Lower lobe of right lung (tissue), 2 donors: ENCODE measurements at regions not wholly inside any gene's neighbourhood (a gene's known extent, or its start where the extent isn't known, plus 50 kb on each side); places are given as distances from the start of the nearest gene placed in this dataset.
A peak's percentile ranks its signal among the peaks of the same experiment; 100 is the strongest.

Experiments used
- ATAC-seq, 2 donors: fragments of 200-7000 bp; cut with Tn5 transposase; one replicate each; pipeline ENCODE4 v1.9.1; 2020 to 2022; ENCODE audit warnings: mild to moderate bottlenecking in 2 of 2, moderate library complexity in 2 of 2
- DNase-seq: peaks from one replicate; pipeline ENCODE4 v3.0.0-alpha.2; 2020
- H3K27ac ChIP-seq: fragments of 200-600 bp; one replicate; pipeline ENCODE4 v1.8.0; 2022
- H3K27me3 ChIP-seq: fragments of 200-600 bp; one replicate; pipeline ENCODE4 v1.8.0; 2022; ENCODE audit warnings: low read depth
- H3K36me3 ChIP-seq: fragments of 200-600 bp; one replicate; pipeline ENCODE4 v1.8.0; 2022; ENCODE audit warnings: mild to moderate bottlenecking
- H3K4me1 ChIP-seq: fragments of 200-600 bp; one replicate; pipeline ENCODE4 v1.8.0; 2022
- H3K4me3 ChIP-seq: fragments of 200-600 bp; one replicate; pipeline ENCODE4 v1.8.0; 2022; ENCODE audit warnings: mild to moderate bottlenecking
- H3K9me3 ChIP-seq: fragments of 200-600 bp; one replicate; pipeline ENCODE4 v1.8.0; 2022
- CTCF ChIP-seq: fragments of 200-600 bp; IDR thresholded peaks from one replicate; pipeline ENCODE4 v1.8.0; 2022; ENCODE audit warnings: antibody characterized with exemption, mild to moderate bottlenecking
- intact Hi-C: fragments of 100-400 bp; cut with DNase I; formaldehyde crosslinking; loops from one replicate; pipeline ENCODE4 v1.11.0; 2022
- donor health status: DM: no; HTN: yes; CAD: no; lungs with severe emphysema.

- ATAC-seq (no peak), DNase-seq (no peak)
- no peak for TF ChIP-seq CTCF
- no peaks in the 10 kb centered on the region for H3K36me3 ChIP-seq
- no peaks in the 10 kb centered on the region for H3K4me1 ChIP-seq
- intact Hi-C loops, result no loop called here
- no peak overlapping the region for H3K4me3 ChIP-seq
- H3K27ac ChIP-seq, result no peak overlapping the region
- H3K9me3 ChIP-seq, result no peaks in the 10 kb centered on the region
- H3K27me3 ChIP-seq, result no peaks in the 10 kb centered on the region
These were observed 195.1 kb downstream of the NDFIP2 start for GRCh38 chr13:79675931-79676660.

GRCh38 chr13:79674765-79675515 lies 194.0 kb downstream of the NDFIP2 start:
- H3K4me3 ChIP-seq, result no peak overlapping the region
- no peak for TF ChIP-seq CTCF
- intact Hi-C loops, result no loop called here
- DNase-seq, result no peak
- no peaks in the 10 kb centered on the region for H3K9me3 ChIP-seq
- H3K4me1 ChIP-seq, result no peaks in the 10 kb centered on the region
- no peaks in the 10 kb centered on the region for H3K27me3 ChIP-seq
- ATAC-seq, result no peak
- no peaks in the 10 kb centered on the region for H3K36me3 ChIP-seq
- no peak overlapping the region for H3K27ac ChIP-seq

GRCh38 chr13:79673993-79674377 lies 193.0 kb downstream of the NDFIP2 start:
- Histone ChIP-seq H3K4me3 (no peak overlapping the region), H3K9me3 (no peaks in the 10 kb centered on the region), H3K27me3 (no peaks in the 10 kb centered on the region), H3K36me3 (no peaks in the 10 kb centered on the region), H3K4me1 (no peaks in the 10 kb centered on the region), H3K27ac (no peak overlapping the region)
- no peak for TF ChIP-seq CTCF
- intact Hi-C loops, result no loop called here
- DNase-seq, result no peak
- ATAC-seq, result no peak

GRCh38 chr13:79673310-79673992 lies 192.5 kb downstream of the NDFIP2 start:
- no peak for TF ChIP-seq CTCF
- DNase-seq (no peak), ATAC-seq (peak; percentile 44 to 62)
- Histone ChIP-seq H3K9me3 (no peaks in the 10 kb centered on the region), H3K27ac (no peak overlapping the region), H3K36me3 (no peaks in the 10 kb centered on the region), H3K4me1 (no peaks in the 10 kb centered on the region), H3K4me3 (no peak overlapping the region), H3K27me3 (no peaks in the 10 kb centered on the region)
- intact Hi-C loops, result no loop called here

GRCh38 chr13:79671420-79671819 lies 190.5 kb downstream of the NDFIP2 start:
- Histone ChIP-seq H3K27ac (no peak overlapping the region), H3K4me3 (no peak overlapping the region), H3K36me3 (no peaks in the 10 kb centered on the region), H3K27me3 (no peaks in the 10 kb centered on the region), H3K4me1 (no peaks in the 10 kb centered on the region), H3K9me3 (no peaks in the 10 kb centered on the region)
- no peak for TF ChIP-seq CTCF
- DNase-seq (no peak), ATAC-seq (no peak)
- intact Hi-C loops, result no loop called here
